GM19240 (cell line): ENCODE measurements at regions not wholly inside any gene's neighbourhood (a gene's known extent, or its start where the extent isn't known, plus 50 kb on each side); places are given as distances from the start of the nearest gene placed in this dataset.

Source experiments
- DNase-seq: peaks from one replicate; pipeline ENCODE4 v3.0.0; 2011; ENCODE audit warnings: low spot score; ENCODE audit not compliant: insufficient read length

GRCh38 chr1:201655910-201656309, 117.0 kb downstream of the NAV1 start:
- DNase-seq: no peak

DNA sequence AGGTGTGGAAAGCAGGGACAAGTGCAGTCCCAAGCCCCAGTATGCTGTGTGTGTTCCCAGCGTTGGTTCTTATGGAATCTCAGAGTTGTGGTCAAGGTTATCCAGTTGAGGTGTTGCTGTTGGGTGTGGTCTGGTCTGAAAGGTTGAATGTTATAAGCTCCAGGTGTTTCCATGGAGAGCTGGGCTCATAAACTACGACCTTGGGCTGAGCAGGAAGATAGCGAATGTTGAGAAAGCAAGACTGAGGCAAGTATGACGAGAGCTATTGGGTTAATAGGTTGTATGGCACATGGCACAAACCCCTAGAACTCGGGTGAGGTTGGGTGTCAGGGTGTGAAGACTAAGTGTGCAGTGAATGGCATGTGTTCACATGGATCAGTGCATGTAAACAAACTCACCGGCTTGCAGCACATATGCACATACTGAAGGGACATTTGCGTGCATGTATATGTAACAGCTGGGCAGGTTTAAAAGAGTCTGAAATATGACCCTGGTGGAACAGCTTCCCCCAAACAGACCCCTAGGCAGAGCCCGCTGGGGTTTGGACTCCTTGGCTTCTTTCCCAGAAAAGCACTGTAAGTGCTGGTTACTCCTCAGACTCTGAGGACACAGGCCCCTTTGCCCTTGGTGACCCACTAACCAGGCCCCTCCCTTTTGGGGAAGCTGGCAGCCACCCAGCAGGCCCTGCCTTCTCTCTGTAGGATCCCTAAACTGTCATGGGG, 117.5 kb downstream of the NAV1 start:
- DNase-seq: no peak

- DNase-seq: no peak
Measured at GRCh38 chr1:201659572-201659971, 120.6 kb downstream of the NAV1 start.

- no peak for DNase-seq
Measured at GRCh38 chr1:201660931-201661822, 122.2 kb downstream of the NAV1 start.

DNA sequence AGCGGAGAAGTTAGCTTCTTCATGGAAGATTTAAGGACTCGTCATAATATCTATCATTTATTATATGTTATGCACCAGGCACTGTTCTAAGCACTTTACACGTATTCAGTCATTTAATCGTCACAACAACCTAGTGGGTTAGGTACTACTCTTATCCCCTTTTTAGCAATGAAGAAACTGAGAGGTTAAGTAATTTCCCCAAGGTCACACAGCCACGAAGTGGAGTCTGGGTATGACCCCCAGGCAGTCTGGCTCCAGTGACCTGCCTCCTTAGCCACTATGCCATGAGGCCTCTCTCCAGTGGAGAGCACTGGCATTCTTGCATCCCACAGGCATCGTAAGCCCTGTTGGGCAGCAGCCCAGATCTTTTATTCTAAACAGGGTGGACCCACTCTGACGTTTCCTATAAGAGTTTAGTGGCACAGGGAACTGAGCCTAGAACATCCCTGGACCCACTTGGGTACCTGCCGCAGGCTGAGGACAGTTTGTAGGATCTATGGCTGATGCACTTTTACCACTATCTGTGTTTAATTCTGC, 123.0 kb downstream of the NAV1 start:
- no peak for DNase-seq

- no peak for DNase-seq
Measured at GRCh38 chr1:201662646-201663045, 123.7 kb downstream of the NAV1 start.

DNA sequence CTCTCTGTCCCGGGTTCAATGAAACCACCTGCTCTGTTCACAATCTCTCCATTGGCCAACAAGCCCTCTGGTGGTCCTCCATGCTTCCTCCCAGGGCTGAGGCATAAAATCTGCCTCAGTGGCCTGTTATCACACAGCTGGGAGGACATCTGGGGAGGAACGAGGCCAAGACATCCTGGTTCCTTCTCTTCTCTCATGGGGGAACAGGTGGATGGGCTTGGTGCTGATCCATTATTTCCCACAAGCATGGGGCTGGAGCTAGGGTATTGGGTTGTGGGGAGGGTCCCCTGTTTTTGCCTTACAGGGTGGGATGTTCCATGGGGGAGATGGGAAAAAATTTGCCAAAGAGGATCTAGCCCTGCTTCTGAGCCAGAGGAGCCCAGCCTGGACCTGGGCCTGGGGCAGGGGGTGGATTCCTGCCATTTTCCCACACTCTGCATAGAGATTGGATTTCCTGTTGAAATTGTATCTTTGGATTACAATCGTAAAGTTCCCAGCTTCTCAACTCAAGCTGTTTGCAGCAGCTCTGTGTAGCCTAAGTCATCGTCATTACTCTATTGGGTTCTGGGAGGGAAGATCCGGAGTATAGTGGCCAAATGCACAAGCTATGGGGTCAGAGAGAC, 124.7 kb downstream of the NAV1 start:
- DNase-seq: no peak

GRCh38 chr1:201665036-201665435, 126.1 kb downstream of the NAV1 start:
- DNase-seq: no peak

- no peak for DNase-seq
Measured at GRCh38 chr1:201666102-201666501, 127.2 kb downstream of the NAV1 start.

- DNase-seq: no peak
Measured at GRCh38 chr1:201666645-201667044, 127.7 kb downstream of the NAV1 start.

GRCh38 chr1:201667479-201667878, 128.6 kb downstream of the NAV1 start:
- no peak for DNase-seq

DNA sequence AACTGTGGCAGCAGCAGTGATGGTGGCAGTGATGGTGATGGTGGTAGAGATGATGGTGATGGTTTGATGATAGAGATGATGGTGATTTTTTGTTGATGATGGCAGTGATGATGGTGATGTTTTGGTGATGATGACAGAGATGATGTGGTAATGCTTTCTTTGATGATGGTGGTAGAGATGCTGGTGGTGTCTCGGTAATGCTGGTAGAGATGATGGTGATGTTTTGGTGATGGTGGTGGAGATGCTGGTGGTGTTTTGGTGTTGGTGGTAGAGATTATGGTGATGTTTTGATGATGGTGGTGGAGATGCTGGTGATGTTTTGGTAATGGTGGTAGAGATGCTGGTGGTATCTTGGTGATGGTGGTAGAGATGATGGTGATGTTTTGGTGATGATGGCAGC, 131.6 kb downstream of the NAV1 start:
- DNase-seq: no peak

DNA sequence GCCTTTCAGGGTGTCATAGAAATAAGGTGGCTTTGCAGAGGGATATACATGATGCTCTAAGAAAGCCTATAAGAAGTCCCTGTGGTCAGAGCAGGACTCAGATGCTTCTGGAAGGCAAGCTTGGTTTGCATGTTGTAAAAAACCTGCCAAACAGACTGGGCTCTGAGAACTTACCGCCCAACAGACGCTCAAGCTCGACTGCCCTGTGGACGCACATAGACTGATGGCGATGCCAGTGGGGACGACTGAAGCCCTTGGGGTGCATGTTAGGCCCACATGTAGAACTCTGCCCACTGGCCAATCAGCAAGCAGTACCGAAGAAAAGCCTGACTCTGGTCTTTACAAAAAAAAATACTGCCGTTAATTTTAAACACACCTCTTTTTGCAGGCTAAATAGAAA, 133.8 kb downstream of the NAV1 start:
- DNase-seq: no peak

DNA sequence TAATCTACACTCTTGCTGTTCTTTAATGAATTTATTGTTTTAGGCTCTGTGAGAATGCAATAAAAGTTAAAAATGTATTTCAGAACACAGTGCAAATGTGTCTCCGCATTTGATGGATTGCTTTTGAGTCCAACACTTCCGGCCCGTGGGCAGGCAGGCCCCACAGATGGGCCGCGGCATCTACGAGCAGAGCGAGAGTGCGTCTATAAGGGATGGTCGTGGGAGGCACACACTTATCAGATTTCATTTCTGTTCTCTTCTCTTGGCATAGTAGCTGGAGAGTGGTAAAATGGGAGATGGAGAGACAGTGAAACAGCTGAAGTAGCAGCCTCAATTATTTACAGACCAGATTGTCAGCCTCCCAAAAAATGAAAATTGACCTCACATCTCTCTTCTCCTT, 134.2 kb downstream of the NAV1 start:
- DNase-seq: no peak

DNA sequence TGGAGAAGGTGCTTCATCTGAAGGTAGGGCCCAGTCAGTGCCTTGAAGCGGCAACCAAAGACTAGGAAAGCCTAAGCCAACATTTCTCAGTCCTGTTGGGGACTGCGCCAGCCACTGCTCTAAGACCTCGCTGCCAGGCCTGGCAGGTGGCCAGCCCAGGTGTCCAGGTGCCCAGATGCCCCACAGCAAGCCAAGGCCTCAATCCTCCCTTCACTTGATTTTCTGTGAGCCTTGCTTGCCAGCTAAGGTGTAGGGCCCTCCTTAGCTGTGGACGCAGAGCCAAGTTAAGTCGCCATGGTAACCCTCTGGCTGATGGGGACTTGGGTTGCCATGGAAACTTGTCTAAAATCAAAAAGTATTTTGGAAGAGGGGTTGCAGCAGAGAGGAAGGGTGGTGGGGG, 135.0 kb downstream of the NAV1 start:
- no peak for DNase-seq

DNA sequence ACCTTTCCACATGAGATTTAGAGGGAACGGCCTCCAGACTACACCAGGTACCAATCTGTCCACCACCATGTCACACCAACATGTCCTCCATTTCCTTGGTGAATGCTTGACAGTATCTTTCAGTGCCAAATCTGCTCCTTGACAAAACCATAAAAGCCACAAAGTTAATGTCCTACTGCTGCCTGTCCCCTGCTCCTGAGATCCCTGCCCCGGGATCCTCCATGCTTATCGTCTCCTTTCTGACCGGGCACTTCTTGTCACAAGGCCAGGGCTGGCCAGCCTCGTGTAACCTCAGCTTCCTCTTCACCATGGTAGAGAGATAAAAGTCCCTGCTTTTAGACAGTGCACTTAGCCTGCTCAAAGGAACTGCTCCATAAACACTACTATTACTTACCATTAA, 136.2 kb downstream of the NAV1 start:
- no peak for DNase-seq

DNA sequence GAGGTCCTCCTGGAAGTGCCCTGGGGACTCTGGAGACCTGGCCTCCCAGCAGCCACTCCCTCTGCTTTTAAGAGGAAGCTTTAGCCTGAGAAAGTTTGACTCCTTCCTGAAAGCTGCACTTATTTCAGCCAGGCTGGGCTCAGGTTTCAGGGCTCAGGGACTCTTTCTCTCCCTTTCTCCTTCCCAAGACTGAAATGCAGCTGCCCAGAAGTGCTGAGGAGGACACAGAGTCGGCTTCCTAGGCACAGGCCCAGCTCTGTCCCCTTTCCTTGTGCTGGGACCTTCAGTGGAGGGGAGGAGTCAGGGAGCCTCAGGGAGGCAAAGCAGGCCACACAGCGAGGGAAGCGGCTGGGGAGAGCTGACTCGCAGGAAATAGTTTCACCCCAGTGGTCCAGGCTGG, 137.3 kb downstream of the NAV1 start:
- no peak for DNase-seq

- no peak for DNase-seq
Measured at GRCh38 chr1:201676641-201677040, 137.7 kb downstream of the NAV1 start.

DNA sequence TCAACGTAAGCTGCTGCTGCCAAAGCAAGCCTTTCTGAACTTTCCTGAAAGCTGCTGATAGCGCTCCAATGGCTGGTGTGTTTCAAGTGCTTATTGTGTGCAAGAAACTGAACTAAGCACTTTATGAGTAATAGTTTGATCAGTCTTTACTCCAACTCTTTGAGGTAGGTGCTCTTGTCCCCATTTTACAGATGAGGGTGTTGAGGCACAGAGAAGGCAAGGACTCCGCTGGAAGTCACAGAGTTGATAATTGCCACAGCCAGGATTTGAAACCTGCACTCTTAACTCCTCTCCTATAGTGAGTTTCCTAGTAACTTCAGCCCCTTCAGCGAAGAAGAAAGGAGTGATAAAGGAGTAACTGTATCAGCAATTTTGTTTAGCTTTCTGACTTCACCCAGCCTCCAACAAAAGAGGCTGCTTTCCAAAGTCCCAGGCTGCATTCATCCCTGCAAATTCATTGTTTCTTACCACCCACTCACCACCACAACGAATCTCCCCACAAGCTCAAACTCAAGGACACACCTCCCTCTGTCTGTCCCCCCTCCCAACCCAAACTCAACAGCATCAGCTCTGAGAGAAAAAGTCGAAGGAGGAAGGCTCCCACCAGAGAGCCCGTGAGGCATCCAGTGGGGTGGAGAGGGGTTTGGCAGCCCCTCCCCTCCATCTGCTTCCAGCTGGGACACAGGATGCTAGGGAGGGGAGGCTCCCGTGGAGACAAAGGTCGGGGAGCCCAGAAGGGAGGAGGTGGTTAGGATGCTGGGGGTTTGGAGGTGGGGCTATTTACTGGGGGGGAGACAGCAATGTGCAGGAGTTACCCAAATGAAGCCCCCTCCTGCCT, 139.6 kb downstream of the NAV1 start:
- DNase-seq: no peak

DNA sequence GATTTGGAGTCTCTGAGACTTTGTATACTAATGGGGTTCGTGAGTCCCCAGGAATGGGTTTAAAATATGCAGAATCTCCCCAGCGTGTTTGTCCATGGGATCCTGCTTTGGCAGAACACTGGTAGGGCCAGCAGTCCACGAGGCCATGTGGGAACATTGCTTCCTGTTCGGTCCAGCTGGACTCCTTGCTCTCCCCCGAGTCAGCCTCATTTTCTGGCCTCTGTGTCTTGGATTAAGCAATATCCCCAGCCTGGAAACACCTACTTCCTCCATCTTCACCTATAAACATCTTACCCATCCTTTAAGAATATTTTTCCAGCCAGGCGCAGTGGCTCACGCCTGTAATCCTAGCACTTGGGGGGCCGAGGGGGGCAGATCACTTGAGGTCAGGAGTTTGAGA, 142.4 kb downstream of the NAV1 start:
- no peak for DNase-seq

GRCh38 chr1:201682964-201683363, 144.0 kb downstream of the NAV1 start:
- DNase-seq: no peak
